SK-MEL-5 (cell line): ENCODE measurements at regions not wholly inside any gene's neighbourhood (a gene's known extent, or its start where the extent isn't known, plus 50 kb on each side); places are given as distances from the start of the nearest gene placed in this dataset.
"Not testable (repeated sequence)": the region's sequence is repeated elsewhere in the genome, so short reads cannot be mapped to it uniquely, and the experiment has no call there.

Source experiments
- DNase-seq: peaks from one replicate; pipeline ENCODE4 v3.0.0-alpha.2; 2016; ENCODE audit warnings: low read depth, low spot score
- in situ Hi-C: cut with HindIII; loops from 2 replicates; pipeline ENCODE4 v1.10.0; 2016; ENCODE audit warnings: low sequenced_read_pairs, high pct_unique_total_duplicates, low pct_unique_long_range_greater_than_20kb

DNA sequence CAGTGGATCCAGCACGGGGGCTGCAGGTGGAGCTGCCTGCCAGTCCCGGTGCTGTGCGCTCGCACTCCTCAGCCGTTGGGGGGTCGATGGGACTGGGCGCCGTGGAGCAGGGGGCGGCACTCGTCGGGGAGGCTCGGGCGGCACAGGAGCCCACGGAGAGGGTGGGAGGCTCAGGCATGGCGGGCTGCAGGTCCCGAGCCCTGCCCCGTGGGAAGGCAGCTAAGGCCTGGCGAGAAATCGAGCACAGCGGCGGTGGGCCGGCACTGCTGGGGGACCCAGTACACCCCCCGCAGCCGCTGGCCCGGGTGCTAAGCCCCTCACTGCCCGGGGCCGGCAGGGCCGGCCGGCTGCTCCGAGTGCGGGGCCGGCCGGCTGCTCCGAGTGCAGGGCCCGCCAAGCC lies 52.3 kb upstream of the MARK1 start:
- in situ Hi-C loops, result not testable (repeated sequence)

DNA sequence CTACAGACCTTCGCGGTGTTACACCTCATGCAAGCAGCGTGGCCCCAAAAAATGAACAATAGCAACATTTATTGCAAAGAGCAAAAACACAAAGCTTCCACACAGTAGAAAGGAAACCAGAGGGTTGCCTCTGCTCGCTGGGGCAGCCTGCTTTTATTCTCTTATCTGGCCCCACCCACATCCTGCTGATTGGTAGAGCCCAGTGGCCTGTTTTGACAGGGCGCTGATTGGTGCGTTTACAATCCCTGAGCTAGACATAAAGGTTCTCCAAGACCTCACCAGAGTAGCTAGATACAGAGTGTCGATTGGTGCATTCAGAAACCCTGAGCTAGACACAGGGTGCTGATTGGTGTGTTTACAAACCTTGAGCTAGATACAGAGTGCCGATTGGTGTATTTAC lies 52.8 kb upstream of the MARK1 start:
- in situ Hi-C loops, DNase-seq: not testable (repeated sequence)

More for the DNA sequence above, 52.3 kb upstream of the MARK1 start:
- DNase-seq, result not testable (repeated sequence)

DNA sequence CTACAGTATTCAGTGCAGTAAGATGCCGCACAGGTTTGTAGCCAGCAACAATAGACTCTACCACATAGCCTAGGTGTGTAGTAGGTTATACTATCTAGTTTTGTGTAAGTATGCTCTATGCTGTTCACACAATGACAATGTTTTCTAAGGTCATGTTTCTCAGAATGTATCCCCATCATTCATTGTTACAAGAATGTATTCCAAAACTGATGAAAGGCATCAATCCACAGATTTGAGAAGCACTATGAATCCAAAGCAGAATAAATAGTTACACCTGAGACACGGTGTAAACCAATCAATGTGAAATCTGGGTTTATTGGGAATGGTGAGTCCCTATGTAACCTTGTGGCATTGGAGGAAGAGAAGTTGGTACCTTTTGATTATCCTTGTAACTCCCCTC lies 54.5 kb upstream of the MARK1 start:
- DNase-seq, result no peak
- in situ Hi-C loops, result no loop called here

DNA sequence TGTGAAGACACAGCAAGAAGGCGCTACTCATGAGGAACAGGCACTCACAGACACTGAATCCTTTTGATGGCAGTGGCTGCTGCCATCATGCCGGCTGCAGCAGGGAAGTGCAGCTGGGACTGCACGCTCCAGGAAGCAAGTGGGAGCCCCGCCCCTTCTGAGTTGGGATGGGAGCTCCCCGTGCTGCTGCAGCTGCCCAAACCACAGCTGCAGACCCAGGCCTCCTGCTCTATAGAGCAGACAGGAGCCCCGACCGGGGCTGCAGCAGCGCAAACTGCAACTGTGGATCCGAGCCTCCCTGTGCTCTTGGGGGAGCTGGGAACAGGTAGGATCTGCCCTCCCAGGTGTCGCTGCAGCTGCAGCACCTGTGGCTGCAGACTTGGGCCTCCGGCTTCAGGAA lies 65.2 kb upstream of the MARK1 start:
- DNase-seq, result peak; percentile 38
- in situ Hi-C loops, result no loop called here

DNA sequence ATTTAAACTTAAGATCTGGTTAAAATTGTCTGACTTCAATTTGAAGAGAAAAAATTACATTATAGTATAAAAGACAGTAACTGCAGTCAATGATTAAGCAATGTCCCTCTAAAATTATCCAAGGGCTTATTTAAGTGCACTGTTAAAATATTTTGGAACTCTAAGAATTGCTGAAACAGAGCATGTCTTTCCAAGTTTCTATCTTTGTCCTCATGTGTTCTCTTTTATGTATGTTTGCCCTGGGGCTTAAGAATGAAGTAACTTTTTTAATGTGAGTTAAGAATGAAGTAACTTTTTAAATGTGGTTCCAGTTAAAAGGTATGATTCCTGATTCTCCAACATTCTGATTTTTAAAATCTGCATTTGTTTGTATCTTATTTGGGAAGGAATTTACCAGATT lies 69.0 kb upstream of the MARK1 start:
- DNase-seq, result peak; percentile 41
- in situ Hi-C loops, result no loop called here

DNA sequence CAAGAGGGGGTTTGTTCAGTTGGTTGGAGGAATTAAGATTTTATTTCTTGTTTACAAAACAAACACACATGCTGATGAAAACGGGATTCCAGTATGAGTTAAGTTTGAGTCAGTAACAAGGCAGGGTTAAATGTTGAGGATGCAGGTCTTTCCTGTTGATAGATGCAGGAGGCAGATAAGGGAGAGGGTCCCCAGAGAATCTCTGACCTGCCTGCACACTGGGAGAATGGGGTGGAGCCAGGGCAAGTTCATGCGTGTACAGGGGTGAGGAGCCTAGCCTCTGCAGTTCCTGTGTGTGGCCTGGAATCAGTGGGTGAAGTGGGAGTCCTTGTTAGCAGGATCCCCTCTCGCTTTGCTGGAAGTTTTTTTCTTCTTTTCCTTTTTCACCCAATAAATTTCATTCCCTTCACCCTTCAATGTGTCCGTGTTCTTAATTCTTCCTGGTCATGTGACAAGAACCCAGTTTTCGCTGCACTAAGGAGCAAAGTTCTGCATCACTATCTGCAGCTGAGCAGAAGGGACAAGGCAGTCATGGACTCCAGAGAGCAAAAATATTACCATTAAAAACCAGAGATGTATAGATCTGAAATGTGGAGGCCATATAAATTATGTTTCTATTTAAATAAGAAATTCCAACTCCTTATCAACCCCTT lies 69.9 kb upstream of the MARK1 start:
- in situ Hi-C loops, result no loop called here
- no peak for DNase-seq

DNA sequence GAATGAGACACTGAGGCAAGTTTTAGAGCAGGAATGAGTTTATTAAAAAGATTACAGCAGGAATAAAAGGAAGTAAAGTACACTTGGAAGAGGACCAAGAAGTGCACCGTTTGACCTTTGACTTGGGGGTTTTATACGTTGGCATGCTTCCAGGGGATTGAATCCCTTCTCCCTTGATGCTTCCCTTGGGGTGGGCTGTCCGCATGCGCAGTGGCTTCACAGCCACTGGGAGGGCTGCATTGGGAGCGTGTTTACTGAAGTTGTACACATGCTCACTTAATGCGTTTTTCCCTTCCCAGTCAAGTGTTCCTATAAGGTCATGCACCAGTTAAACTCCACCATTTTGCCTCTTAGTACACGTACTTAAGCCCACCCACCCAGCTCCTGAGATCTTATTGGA lies 72.4 kb upstream of the MARK1 start:
- in situ Hi-C loops, result no loop called here
- no peak for DNase-seq

DNA sequence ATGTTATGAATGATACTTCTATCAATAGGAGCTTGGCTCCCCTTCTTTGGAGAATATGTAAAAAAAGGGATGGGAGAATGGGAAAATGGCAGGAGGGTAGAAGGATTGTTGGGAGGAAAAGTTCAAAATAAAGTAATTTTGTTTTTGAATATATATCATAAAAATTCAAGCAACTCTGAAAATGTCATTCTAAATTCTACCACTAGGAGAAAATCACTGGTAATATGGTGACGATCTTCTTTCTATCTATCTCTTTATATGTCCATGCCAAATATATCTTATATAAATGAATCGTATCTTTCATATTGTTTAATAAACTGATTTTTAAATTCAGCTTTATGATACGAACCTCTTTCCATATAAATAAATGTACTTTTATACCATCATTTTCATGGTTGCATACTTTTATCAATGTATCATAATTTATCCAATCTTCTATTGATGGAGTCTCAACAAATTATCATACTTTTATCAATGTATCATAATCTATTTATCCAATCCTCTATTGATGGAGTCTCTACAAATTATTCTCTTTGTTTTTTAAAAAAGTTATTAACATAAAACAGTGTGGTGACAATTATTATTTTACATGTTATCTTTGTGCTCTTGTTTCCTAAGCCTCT lies 73.7 kb upstream of the MARK1 start:
- DNase-seq, result no peak
- in situ Hi-C loops, result no loop called here

DNA sequence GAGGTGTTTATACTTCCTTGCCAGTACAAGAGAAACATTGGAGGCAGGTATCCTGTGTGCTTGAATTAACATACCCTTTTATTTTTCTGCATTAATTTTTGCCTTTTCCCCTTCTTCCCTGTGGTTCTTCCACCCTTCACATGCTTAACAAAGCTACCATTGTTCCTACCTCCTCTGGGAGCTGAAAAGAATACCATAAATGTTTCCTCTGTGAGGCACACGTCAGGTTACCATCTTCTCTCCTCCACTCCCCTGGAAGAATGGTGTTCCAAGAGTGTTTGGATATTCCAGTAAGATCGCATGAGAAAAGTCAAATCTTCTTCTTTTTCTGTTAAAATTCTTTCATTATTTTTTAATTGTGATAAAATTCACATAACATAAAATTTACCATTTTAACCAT lies 74.6 kb upstream of the MARK1 start:
- in situ Hi-C loops, result no loop called here
- DNase-seq, result peak; percentile 61

DNA sequence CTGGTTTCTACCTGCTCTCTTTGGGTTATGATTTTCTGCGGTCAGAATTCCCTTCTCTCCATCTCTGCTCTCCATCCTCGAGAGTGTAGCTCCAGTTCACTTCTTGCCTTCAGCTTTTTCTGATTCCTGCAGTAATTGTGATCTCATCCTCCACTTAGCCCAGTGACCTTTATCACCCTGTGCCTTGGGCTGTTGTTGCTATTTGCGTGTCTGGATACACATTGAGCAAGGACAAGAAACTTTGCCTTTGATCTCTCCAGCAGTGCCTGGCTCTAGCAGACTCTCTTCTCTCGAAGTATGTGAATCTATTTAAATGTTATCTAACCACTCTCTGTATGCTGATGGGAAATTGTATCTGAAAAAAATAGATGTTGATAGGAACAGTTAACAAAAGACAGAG lies 76.4 kb upstream of the MARK1 start:
- peak; percentile 63 for DNase-seq
- in situ Hi-C loops, result no loop called here

DNA sequence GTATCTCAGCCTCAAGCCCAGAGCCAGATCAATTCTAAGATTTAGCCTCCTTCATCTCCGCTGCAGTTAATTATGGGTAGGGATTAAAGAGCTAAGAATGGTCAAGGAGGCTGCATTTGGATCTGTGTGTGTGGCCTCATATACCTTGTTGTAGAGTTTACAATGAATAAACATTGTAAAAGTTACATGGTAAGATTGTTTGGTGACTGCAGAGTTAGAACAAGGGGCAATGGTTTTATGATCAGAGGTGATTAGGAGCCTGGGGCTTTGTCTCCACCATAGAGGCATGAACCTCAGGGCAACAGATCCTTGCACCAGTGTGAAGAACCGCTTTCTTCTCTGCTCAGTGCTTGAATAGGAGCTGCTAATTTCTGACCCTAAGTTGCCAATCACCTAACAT lies 77.0 kb upstream of the MARK1 start:
- DNase-seq, result no peak
- in situ Hi-C loops, result no loop called here

DNA sequence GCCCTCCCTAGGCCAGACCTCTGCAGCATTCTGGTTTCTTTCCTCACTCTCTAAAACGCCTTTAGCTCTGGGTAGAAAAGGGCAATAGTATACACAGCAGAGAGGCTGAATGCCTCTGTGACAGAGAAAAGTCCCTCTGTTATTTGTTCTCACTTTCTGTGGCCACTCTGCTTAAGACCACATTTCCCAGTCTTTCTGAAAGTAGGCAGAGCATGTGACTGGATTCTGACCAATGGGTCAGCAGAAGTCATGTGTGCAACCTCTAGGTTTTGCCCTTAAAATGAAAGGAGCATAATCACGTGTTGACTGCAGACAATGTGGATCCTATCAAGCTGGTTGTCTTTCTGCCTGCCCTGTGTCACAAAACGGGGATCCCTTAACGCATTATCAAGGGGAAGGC lies 79.7 kb upstream of the MARK1 start:
- in situ Hi-C loops, result no loop called here
- DNase-seq, result peak; percentile 45

DNA sequence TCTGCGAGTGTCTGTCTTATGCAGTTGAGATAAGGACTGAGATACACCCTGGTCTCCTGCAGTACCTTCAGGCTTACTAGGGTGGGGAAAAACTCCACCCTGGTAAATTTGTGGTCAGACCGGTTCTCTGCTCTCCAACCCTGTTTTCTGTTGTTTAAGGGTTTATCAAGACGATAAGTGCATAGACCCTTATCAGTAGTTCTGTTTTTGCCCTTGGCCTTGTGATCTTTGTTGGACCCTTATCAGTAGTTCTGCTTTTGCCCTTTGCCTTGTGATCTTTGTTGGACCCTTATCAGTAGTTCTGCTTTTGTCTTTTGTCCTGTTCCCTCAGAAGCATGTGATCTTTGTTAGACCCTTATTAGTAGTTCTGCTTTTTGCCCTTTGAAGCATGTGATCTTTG lies 83.3 kb upstream of the MARK1 start:
- DNase-seq, in situ Hi-C loops: not testable (repeated sequence)

DNA sequence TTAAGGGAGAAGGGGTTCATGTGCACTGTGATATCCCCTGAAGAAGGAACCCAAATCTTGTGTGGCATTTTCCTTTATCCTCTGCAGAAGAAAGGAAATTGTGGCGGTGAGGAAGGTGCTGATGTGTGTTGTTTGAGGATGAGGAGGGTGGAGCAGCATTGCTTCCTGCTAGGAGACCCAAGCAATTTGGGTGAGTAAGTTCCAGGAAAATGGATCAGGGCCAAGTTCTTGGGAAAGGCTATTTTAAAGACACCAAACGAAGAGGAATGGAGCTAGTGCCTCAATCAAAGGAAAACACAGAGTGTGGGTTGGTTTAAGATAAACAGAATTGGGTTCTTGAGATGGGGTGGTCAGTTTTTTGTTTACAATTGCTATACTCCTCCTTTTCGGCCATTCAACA lies 86.7 kb upstream of the MARK1 start:
- in situ Hi-C loops, result no loop called here
- no peak for DNase-seq

DNA sequence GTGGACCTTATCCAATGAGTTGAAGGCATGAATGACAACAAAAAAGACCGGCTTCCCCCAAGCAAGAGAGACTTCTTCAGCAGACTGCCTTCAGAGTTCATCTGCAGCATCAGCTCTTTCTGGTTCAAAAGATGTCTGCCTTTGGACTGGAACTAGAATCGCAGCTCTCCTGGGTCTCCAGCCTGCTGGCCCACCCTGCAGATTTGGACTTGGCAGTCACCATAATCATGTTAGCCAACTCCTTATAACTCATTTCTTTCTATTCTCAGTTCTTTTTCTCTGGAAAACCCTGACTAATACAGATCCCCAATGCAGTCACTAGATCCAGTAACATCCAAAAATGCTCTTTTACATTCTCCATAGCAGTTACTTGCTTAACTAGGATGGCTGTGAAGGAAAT lies 89.2 kb upstream of the MARK1 start:
- in situ Hi-C loops, result no loop called here
- DNase-seq, result no peak

DNA sequence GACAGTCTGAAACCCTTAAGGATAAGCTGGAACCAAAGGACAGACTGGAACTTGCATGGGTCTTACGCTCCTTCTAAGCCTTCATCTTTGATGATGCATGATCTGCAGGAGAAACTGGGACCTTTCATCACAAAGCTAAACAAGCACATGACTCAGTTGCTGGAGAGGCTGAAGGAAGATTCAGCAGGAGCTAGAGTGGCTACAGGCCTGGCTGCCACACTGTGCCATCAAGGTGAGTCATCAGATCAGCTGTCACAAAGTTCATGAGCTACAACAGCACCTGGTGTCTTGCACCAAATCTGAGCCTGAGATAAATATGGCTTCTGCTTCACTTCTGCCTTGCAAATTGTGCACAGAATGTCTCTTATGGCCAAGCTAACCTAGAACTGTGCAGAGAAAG lies 95.5 kb upstream of the MARK1 start:
- in situ Hi-C loops, result no loop called here
- DNase-seq, result no peak

DNA sequence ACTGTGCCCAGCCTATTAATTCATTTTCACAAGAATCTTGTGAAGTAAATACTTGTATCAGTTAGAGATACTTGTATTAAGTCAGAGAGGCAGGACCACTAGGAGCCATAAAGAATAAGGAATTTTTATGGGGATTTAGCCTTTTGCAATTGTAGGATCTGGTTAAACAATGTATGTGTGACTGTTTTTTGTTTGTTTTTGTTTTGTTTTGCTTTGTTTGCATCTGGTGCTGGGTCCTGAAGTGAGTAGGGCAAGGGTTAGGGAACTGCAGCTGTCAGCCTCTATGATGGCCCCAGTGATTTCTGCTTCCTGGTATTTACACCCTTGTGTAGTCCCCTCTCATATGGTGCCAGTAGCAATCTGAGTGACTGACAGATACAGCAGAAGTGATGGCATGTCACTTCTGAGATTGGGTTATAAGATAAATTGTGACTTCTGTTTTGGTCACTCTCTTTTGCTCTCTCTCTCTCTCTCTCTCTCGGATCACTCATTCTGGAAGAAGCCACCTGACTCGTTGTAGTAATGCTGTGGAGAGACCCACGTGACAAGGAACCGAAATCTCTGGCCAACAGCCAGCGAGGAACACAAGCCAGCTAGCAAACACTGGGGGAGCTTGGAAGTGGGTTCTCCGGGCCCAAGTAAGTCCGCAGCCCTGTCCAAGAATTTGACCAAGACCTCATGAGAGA lies 96.2 kb upstream of the MARK1 start:
- no peak for DNase-seq
- in situ Hi-C loops, result no loop called here

DNA sequence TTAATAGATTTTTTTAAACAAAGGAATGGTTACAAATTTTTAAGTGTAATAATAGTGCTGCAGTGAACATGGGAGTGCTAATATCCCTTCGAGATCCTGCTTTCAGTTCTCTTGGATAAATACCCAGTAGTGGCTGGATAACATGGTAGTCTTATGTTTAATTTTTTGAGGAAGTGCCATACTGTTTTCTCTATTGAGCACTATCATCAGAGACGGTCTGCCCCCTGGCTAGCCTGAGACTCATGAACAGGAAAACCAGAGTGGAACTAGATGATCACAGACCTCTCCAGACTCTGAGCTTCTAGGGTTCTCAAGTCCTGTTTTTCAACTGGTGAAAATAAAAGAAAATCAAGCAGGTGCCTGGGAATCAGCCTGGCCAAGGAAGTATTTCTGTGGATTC lies 97.3 kb upstream of the MARK1 start:
- in situ Hi-C loops, result no loop called here

DNA sequence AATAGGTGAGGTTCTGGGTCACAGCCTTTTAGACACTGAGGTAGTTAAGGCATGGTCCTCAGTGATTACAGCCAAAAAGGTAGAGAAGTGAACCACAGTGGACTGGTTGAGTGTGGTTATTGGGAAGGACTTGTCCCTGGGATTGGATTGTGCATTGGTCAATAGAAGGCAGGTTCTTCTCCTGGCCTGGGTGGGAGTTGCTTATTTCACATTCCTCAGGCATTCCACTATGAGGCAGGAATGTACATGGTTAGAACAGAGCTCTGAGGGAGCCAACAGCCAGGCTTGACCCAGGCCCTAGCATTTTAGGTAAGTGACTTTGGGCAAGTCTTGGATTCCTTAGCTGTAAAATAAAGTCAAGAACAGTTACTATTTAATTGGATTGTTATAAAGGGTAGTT lies 97.9 kb upstream of the MARK1 start:
- no peak for DNase-seq
- in situ Hi-C loops, result no loop called here

More for the DNA sequence above, 97.3 kb upstream of the MARK1 start:
- no peak for DNase-seq
